DMS 273 treated with DMSO at 0.1 percent for 48 hours (cell line): ENCODE measurements at regions not wholly inside any gene's neighbourhood (a gene's known extent, or its start where the extent isn't known, plus 50 kb on each side); places are given as distances from the start of the nearest gene placed in this dataset.

ENCODE experiments used
- DNase-seq: peaks from one replicate; lab custom pipeline; 2025; lab: John Stamatoyannopoulos, UW

GRCh38 chr5:148012801-148013200 lies 51.0 kb upstream of the SPINK5 start:
- no peak for DNase-seq

GRCh38 chr5:148011398-148012137 lies 52.2 kb upstream of the SPINK5 start:
- DNase-seq: no peak

- DNase-seq: peak; percentile 2
Measured at GRCh38 chr5:148005788-148006520, 57.8 kb upstream of the SPINK5 start.

- DNase-seq: no peak
Measured at GRCh38 chr5:148003226-148003625, 60.6 kb upstream of the SPINK5 start.

GRCh38 chr5:148002451-148002850 lies 61.3 kb upstream of the SPINK5 start:
- DNase-seq: no peak

- no peak for DNase-seq
Measured at GRCh38 chr5:148000036-148000435, 63.7 kb upstream of the SPINK5 start.

GRCh38 chr5:147998704-147999103 lies 65.1 kb upstream of the SPINK5 start:
- no peak for DNase-seq

- no peak for DNase-seq
Measured at GRCh38 chr5:147997486-147997885, 66.3 kb upstream of the SPINK5 start.

GRCh38 chr5:147996379-147996778 lies 67.4 kb upstream of the SPINK5 start:
- no peak for DNase-seq

GRCh38 chr5:147995846-147996245 lies 67.9 kb upstream of the SPINK5 start:
- no peak for DNase-seq

- no peak for DNase-seq
Measured at GRCh38 chr5:147989994-147990393, 73.8 kb upstream of the SPINK5 start.

- no peak for DNase-seq
Measured at GRCh38 chr5:147989239-147989638, 74.5 kb upstream of the SPINK5 start.

- DNase-seq: no peak
Measured at GRCh38 chr5:147986134-147986757, 77.5 kb upstream of the SPINK5 start.

GRCh38 chr5:147985608-147986007 lies 78.2 kb upstream of the SPINK5 start:
- no peak for DNase-seq

- DNase-seq: no peak
Measured at GRCh38 chr5:147983742-147984141, 77.4 kb upstream of the C5orf46 start.

GRCh38 chr5:147981074-147981473 lies 74.7 kb upstream of the C5orf46 start:
- DNase-seq: no peak

GRCh38 chr5:147979761-147980160 lies 73.4 kb upstream of the C5orf46 start:
- no peak for DNase-seq

- no peak for DNase-seq
Measured at GRCh38 chr5:147972076-147972840, 65.9 kb upstream of the C5orf46 start.

GRCh38 chr5:147971472-147971871 lies 65.1 kb upstream of the C5orf46 start:
- DNase-seq: no peak

GRCh38 chr5:147968855-147969254 lies 62.5 kb upstream of the C5orf46 start:
- DNase-seq: no peak

GRCh38 chr5:147966829-147967228 lies 60.5 kb upstream of the C5orf46 start:
- no peak for DNase-seq

- no peak for DNase-seq
Measured at GRCh38 chr5:147966326-147966725, 60.0 kb upstream of the C5orf46 start.
